NCI-H510A (cell line): ENCODE measurements at regions not wholly inside any gene's neighbourhood (a gene's known extent, or its start where the extent isn't known, plus 50 kb on each side); places are given as distances from the start of the nearest gene placed in this dataset.
A peak's percentile ranks its signal among the peaks of the same experiment; 100 is the strongest.
"Not testable (repeated sequence)": the region's sequence is repeated elsewhere in the genome, so short reads cannot be mapped to it uniquely, and the experiment has no call there.

Experiments
- DNase-seq: peaks from one replicate; lab custom pipeline; 2025; lab: John Stamatoyannopoulos, UW

DNA sequence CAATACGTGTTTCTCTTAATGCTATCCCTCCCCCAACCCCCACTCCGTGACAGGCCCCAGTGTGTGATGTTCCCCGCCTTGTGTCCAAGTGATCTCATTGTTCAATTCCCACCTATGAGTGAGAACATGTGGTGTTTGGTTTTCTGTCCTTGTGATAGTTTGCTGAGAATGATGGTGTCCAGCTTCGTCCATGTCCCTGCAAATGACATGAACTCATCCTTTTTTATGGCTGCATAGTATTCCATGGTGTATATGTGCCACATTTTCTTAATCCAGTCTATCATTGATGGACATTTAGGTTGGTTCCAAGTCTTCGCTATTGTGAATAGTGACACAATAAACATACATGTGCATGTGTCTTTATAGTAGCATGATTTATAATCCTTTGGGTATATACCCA is 52.5 kb downstream of the KIAA0408 start:
- DNase-seq, result not testable (repeated sequence)

DNA sequence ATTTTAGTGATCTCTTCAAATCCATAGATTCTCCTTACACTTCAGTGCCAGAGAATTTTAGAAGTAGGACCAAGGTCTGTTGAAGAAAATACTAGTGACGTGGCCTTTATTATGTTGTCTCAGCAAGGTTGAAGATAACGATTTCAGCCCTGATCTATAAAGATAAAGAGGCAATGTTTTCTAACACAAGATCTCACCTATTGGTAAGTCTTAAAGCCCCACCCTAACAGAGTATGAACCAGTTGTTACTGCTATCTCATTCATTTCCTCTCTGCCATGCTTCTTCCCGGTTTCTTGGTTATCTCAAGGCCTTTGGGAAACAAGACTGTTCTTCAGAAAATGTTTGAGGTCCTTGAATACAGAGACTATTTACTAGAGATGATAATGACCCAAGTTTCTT is 53.1 kb downstream of the KIAA0408 start:
- DNase-seq, result no peak

GRCh38 chr6:127404594-127405178 is 54.5 kb downstream of the KIAA0408 start:
- DNase-seq, result no peak

- no peak for DNase-seq
Observed at GRCh38 chr6:127404133-127404532, 55.1 kb downstream of the KIAA0408 start.

- no peak for DNase-seq
Observed at GRCh38 chr6:127403636-127404035, 55.6 kb downstream of the KIAA0408 start.

DNA sequence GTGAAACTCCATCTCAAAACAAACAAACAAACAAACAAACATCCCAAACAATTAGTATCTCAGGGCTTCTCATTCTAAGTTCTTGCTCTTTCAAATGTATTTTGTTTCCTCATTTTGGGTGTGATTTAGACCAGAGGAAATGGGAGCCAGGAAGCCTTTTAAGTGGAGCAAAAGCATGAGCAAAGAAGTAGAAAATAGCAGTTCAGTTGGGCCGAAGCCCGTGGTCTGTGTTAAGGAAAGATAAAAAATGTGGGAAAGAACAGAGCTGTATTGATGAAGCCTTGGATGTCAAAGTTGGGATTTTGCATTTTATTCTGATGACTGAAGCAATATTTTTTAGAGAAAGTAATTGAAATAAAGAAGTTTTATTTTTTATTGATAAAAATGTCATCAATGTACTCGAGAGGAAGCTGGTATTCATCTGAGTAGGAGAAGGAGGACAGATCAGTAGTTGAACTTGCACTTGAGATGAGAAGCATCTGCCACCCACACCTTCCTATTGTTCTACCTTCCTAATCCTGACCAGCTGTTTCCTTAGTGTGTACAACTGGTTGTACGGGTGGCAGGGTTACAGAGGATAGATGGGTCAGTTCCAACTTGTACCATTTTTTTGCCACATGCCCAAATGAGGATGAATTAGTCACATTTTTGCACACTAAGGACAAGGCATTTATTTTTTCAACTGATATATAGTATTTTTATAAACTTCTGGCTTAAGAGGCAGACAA is 56.1 kb downstream of the KIAA0408 start:
- peak; percentile 32 for DNase-seq

DNA sequence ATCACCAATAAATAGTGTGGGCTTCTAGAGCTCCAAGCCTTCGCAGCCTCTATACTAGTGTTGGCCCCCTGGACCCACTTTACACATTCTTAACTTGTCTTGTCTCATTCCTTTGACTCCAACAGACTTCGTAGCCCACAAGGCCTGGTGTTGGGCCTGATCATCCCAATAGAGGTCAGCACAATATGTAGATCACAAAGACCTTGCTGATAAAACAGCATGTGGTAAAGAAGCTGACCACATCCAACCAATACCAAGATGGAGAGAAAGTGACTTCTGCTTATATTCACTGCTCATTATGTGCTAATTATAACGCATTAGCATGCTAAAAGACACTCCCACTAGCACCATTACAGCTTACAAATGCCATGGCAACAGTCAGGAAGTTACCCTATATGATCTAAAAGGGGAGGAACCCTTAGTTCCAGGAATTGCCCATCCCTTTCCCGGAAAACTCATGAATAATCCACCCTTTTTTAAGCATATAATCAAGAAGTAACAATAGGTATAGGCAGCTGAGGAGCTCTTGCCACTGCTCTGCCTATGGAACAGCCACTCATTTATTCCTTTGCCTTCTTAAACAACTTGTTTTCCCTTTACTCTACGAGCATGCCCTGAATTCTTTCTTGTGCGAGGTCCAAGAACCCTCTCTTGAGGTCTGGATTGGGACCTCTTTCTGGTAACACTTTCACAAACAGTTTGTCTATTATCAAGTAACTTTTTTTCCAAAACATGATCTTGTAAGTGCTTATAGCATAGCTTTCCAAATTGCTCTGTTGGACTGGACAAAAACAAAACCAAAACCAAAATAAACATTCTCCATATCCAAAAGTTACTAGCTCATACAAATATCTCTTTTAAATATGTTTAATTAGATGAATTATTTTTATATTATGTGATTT is 54.6 kb upstream of the ECHDC1 start:
- no peak for DNase-seq

- not testable (repeated sequence) for DNase-seq
Observed at GRCh38 chr6:127397171-127397597, 53.8 kb upstream of the ECHDC1 start.
